H9 (cell line): ENCODE measurements at regions not wholly inside any gene's neighbourhood (a gene's known extent, or its start where the extent isn't known, plus 50 kb on each side); places are given as distances from the start of the nearest gene placed in this dataset.

Experiments
- DNase-seq: peaks from one replicate; pipeline ENCODE4 v3.0.0-alpha.2; 2017
- H2AFZ ChIP-seq: one replicate; pipeline ENCODE4 v1.6.1; 2013; ENCODE audit warnings: mild to moderate bottlenecking, low read length, control low read depth, moderate library complexity
- H2AK5ac ChIP-seq: 2 replicates; pipeline ENCODE4 v1.6.1; 2013; ENCODE audit warnings: low read length, control low read depth, mixed read lengths; ENCODE audit not compliant: insufficient read length
- H2BK120ac ChIP-seq: one replicate; pipeline ENCODE4 v1.6.1; 2013; ENCODE audit warnings: low read depth, mild to moderate bottlenecking, low read length, control low read depth, inconsistent platforms; ENCODE audit not compliant: poor library complexity, severe bottlenecking
- H2BK12ac ChIP-seq: 2 replicates; pipeline ENCODE4 v1.6.1; 2013; ENCODE audit warnings: low read length, control low read depth, mixed read lengths, low read depth; ENCODE audit not compliant: insufficient read length
- H2BK15ac ChIP-seq: 2 replicates; pipeline ENCODE4 v1.6.1; 2013; ENCODE audit warnings: low read depth, low read length, control low read depth
- H2BK20ac ChIP-seq: one replicate; pipeline ENCODE4 v1.6.1; 2013; ENCODE audit warnings: low read depth, mild to moderate bottlenecking, low read length, control low read depth, inconsistent platforms; ENCODE audit not compliant: poor library complexity, severe bottlenecking
- H2BK5ac ChIP-seq: 2 replicates; pipeline ENCODE4 v1.6.1; 2013; ENCODE audit warnings: low read length, control low read depth, mixed read lengths; ENCODE audit not compliant: insufficient read length
- H3K14ac ChIP-seq: 2 replicates; pipeline ENCODE4 v1.6.1; 2013; ENCODE audit warnings: low read length, control low read depth; ENCODE audit not compliant: insufficient read depth
- H3K18ac ChIP-seq: 2 replicates; pipeline ENCODE4 v1.6.1; 2013; ENCODE audit warnings: low read depth, mild to moderate bottlenecking, mixed read lengths, low read length, control low read depth; ENCODE audit not compliant: insufficient read length
- H3K23ac ChIP-seq: 2 replicates; pipeline ENCODE4 v1.6.1; 2013; ENCODE audit warnings: low read length, control low read depth, mixed read lengths, low read depth; ENCODE audit not compliant: insufficient read length
- H3K23me2 ChIP-seq: 2 replicates; pipeline ENCODE4 v1.6.1; 2013; ENCODE audit warnings: low read depth, mild to moderate bottlenecking, mixed read lengths, low read length, control low read depth; ENCODE audit not compliant: insufficient read length, poor library complexity, severe bottlenecking
- H3K27ac ChIP-seq: 2 replicates; pipeline ENCODE4 v1.5.1; 2013; ENCODE audit warnings: low read length, control low read depth, mixed read lengths, low read depth; ENCODE audit not compliant: insufficient read length
- H3K27me3 ChIP-seq: 2 replicates; pipeline ENCODE4 v1.6.1; 2013; ENCODE audit warnings: low read length, control low read depth, inconsistent platforms; ENCODE audit not compliant: insufficient read depth
- H3K4ac ChIP-seq: 2 replicates; pipeline ENCODE4 v1.6.1; 2013; ENCODE audit warnings: low read depth, mild to moderate bottlenecking, control low read depth, inconsistent platforms, low read length, moderate library complexity
- H3K4me1 ChIP-seq: 2 replicates; pipeline ENCODE4 v1.6.1; 2013; ENCODE audit warnings: low read length, control low read depth, inconsistent platforms; ENCODE audit not compliant: insufficient read depth
- H3K4me2 ChIP-seq: 2 replicates; pipeline ENCODE4 v1.6.1; 2013; ENCODE audit warnings: low read length, control low read depth, mixed read lengths; ENCODE audit not compliant: insufficient read length, insufficient read depth
- H3K56ac ChIP-seq: 2 replicates; pipeline ENCODE4 v1.6.1; 2013; ENCODE audit warnings: low read depth, mild to moderate bottlenecking, mixed read lengths, low read length, control low read depth; ENCODE audit not compliant: insufficient read length
- H3K79me1 ChIP-seq: 2 replicates; pipeline ENCODE4 v1.6.1; 2013; ENCODE audit warnings: low read depth, mild to moderate bottlenecking, moderate library complexity, low read length, control low read depth, inconsistent platforms; ENCODE audit not compliant: insufficient read depth, poor library complexity, severe bottlenecking
- H3K79me2 ChIP-seq: 2 replicates; pipeline ENCODE4 v1.6.1; 2013; ENCODE audit warnings: low read length, control low read depth, inconsistent platforms; ENCODE audit not compliant: insufficient read depth
- H3K9ac ChIP-seq: 2 replicates; pipeline ENCODE4 v1.6.1; 2013; ENCODE audit warnings: low read length, control low read depth, mixed read lengths; ENCODE audit not compliant: insufficient read length; ENCODE audit errors: extremely low read depth
- H3K9me3 ChIP-seq: one replicate; pipeline ENCODE4 v1.6.1; 2013; ENCODE audit warnings: low read depth, low read length, inconsistent platforms; ENCODE audit not compliant: control insufficient read depth
- H3T11ph ChIP-seq: one replicate; pipeline ENCODE4 v1.6.1; 2013; ENCODE audit warnings: mild to moderate bottlenecking, low read length, control low read depth, inconsistent platforms
- H4K20me1 ChIP-seq: one replicate; pipeline ENCODE4 v1.6.1; 2013; ENCODE audit not compliant: control insufficient read depth, insufficient read length, insufficient read depth
- H4K5ac ChIP-seq: 2 replicates; pipeline ENCODE4 v1.6.1; 2013; ENCODE audit warnings: low read depth, mild to moderate bottlenecking, mixed read lengths, low read length, control low read depth; ENCODE audit not compliant: insufficient read length
- H4K8ac ChIP-seq: replicated peaks from 2 replicates; pipeline ENCODE4 v1.6.1; 2013; ENCODE audit warnings: low read length, control low read depth, mixed read lengths, low read depth; ENCODE audit not compliant: insufficient read length
- H4K91ac ChIP-seq: 2 replicates; pipeline ENCODE4 v1.6.1; 2013; ENCODE audit warnings: low read depth, mild to moderate bottlenecking, moderate library complexity, mixed read lengths, low read length, control low read depth; ENCODE audit not compliant: insufficient read length
- H3K27ac Mint-ChIP-seq, 3 experiments: 2 replicates in 2 of 3; 3 replicates in 1 of 3; pipeline ENCODE4 v1.8.0; 2020 to 2021; ENCODE audit warnings: mixed read lengths in 3 of 3, mild to moderate bottlenecking in 1 of 3, moderate library complexity in 1 of 3
- H3K27me3 Mint-ChIP-seq: 2 replicates; pipeline ENCODE4 v1.8.0; 2021; ENCODE audit warnings: low read depth, mild to moderate bottlenecking, moderate library complexity, mixed read lengths
- H3K36me3 Mint-ChIP-seq, 3 experiments: 2 replicates in 2 of 3; 3 replicates in 1 of 3; pipeline ENCODE4 v1.8.0; 2020 to 2021; ENCODE audit warnings: low read depth in 3 of 3, mixed read lengths in 3 of 3; ENCODE audit not compliant: insufficient read depth in 1 of 3
- H3K4me1 Mint-ChIP-seq, 2 experiments: 2 replicates each; pipeline ENCODE4 v1.8.0; 2020; ENCODE audit warnings: mixed read lengths in 2 of 2
- H3K4me3 Mint-ChIP-seq, 2 experiments: 2 replicates in 1 of 2; 3 replicates in 1 of 2; pipeline ENCODE4 v1.8.0; 2020 to 2021; ENCODE audit warnings: mild to moderate bottlenecking in 2 of 2, mixed read lengths in 2 of 2, moderate library complexity in 1 of 2
- H3K9me3 Mint-ChIP-seq, 2 experiments: 2 replicates in 1 of 2; 3 replicates in 1 of 2; pipeline ENCODE4 v1.8.0; 2020; ENCODE audit warnings: mild to moderate bottlenecking in 2 of 2, mixed read lengths in 2 of 2, moderate library complexity in 1 of 2
- CTCF ChIP-seq: fragments of 200-600 bp; sonication (generic); conservative IDR thresholded peaks from 3 replicates; pipeline ENCODE4 v1.8.0; 2021; ENCODE audit warnings: antibody characterized with exemption, mild to moderate bottlenecking

GRCh38 chr1:118636004-118636403 lies 352.1 kb downstream of the TBX15 start:
- no peak overlapping the region for H3T11ph ChIP-seq
- no peak for TF ChIP-seq CTCF
- peaks cover 0 to 10% of the 10 kb centered on the region in 2 experiments; a peak in 1 of 4 replicates for H3K4me1 Mint-ChIP-seq

More at GRCh38 chr1:118636004-118636403, 352.1 kb downstream of the TBX15 start:
- no peak overlapping the region for H2BK15ac ChIP-seq
- H2BK20ac ChIP-seq: no peak overlapping the region
- H4K91ac ChIP-seq: no peak overlapping the region
- H3K4me1 ChIP-seq: no peaks in the 10 kb centered on the region
- no peak overlapping the region for H2BK12ac ChIP-seq
- H3K18ac ChIP-seq: no peak overlapping the region
- no peak overlapping the region for H2BK120ac ChIP-seq
- no peaks in the 10 kb centered on the region for H3K23me2 ChIP-seq
- H3K27ac ChIP-seq: no peak overlapping the region
- Mint-ChIP-seq H3K9me3 (peaks cover 42 to 44% of the 10 kb centered on the region in 2 experiments), H3K27ac (no peak overlapping the region), H3K27me3 (no peaks in the 10 kb centered on the region; the same call in 1 of the 2 replicates), H3K36me3 (peaks cover 12 to 28% (median 12%) of the 10 kb centered on the region in 3 experiments), H3K4me3 (no peak overlapping the region)
- H3K9me3 ChIP-seq: peaks cover 8% of the 10 kb centered on the region
- no peak overlapping the region for H3K14ac ChIP-seq
- H2AK5ac ChIP-seq: no peak overlapping the region
- H3K9ac ChIP-seq: no peak overlapping the region
- no peak overlapping the region for H3K4ac ChIP-seq
- no peaks in the 10 kb centered on the region for H3K27me3 ChIP-seq
- no peak overlapping the region for H4K8ac ChIP-seq
- no peaks in the 10 kb centered on the region for H3K79me2 ChIP-seq
- no peak overlapping the region for H3K56ac ChIP-seq
- H4K5ac ChIP-seq: no peak overlapping the region
- DNase-seq: no peak
- H4K20me1 ChIP-seq: no peaks in the 10 kb centered on the region
- H2AFZ ChIP-seq: no peak overlapping the region
- no peak overlapping the region for H3K4me2 ChIP-seq
- no peaks in the 10 kb centered on the region for H3K79me1 ChIP-seq
- no peak overlapping the region for H2BK5ac ChIP-seq
- no peak overlapping the region for H3K23ac ChIP-seq
